ENCODE measurements at regions not wholly inside any gene's neighbourhood (a gene's known extent, or its start where the extent isn't known, plus 50 kb on each side); places are given as distances from the start of the nearest gene placed in this dataset.

GRCh38 chr14:26687301-26687837 is 89.5 kb upstream of the NOVA1 start:
- no peak for TF ChIP-seq POLR2A (IDR thresholded peaks at IDR 0.05; ENCODE audit: low read length)
- TF ChIP-seq GATA1 (IDR thresholded peaks at IDR 0.05; ENCODE audit: low read depth, low read length) = no peak
